ENCODE measurements at regions not wholly inside any gene's neighbourhood (a gene's known extent, or its start where the extent isn't known, plus 50 kb on each side); places are given as distances from the start of the nearest gene placed in this dataset.
"Not testable (repeated sequence)": the region's sequence is repeated elsewhere in the genome, so short reads cannot be mapped to it uniquely, and the experiment has no call there.

GRCh38 chr12:59053266-59053899, 133.1 kb upstream of the LRIG3 start:
- H4K12ac ChIP-seq (ENCODE audit: low read depth, low read length); H4K8ac ChIP-seq (ENCODE audit: low read depth, low read length); H4K91ac ChIP-seq (ENCODE audit: low read depth, low read length); H3K4me3 ChIP-seq (ENCODE audit: low read depth, low read length); H2AK5ac ChIP-seq (ENCODE audit: low read length); H3K27me3 ChIP-seq (ENCODE audit: insufficient read depth, low read length); DNase-seq; H3K4me1 ChIP-seq (ENCODE audit: control insufficient read depth in 1 of 2, insufficient read depth in 2 of 2, low read length in 2 of 2); H3K9me3 ChIP-seq (ENCODE audit: insufficient read depth, low read depth, low read length); H3K27ac ChIP-seq (ENCODE audit: low read depth, low read length); H3K23ac ChIP-seq (ENCODE audit: low read length); H3K79me2 ChIP-seq (ENCODE audit: control insufficient read depth, insufficient read depth, low read length, poor library complexity); H3K18ac ChIP-seq (ENCODE audit: low read length); H2AFZ ChIP-seq (ENCODE audit: insufficient read depth, low read length, poor library complexity); H2BK5ac ChIP-seq (ENCODE audit: low read depth, low read length, poor library complexity); H3K9ac ChIP-seq (ENCODE audit: low read length); H3K79me1 ChIP-seq (ENCODE audit: low read length); H2BK12ac ChIP-seq (ENCODE audit: low read length); H3K14ac ChIP-seq (ENCODE audit: low read length); H3K4me2 ChIP-seq (ENCODE audit: low read length); H3K36me3 ChIP-seq (ENCODE audit: control insufficient read depth in 1 of 2, insufficient read depth in 2 of 2, low read length in 2 of 2); H2BK120ac ChIP-seq (ENCODE audit: insufficient read depth, low read length, poor library complexity); H3K4ac ChIP-seq (ENCODE audit: low read depth, low read length): not testable (repeated sequence)
- WGBS (ENCODE audit: extremely low coverage, insufficient coverage, insufficient read length): no CpG with 5 or more reads among the region's 11 CpGs

- no peaks in the 10 kb centered on the region for H3K27me3 ChIP-seq (ENCODE audit: insufficient read depth, low read length)
- H3K79me1 ChIP-seq (ENCODE audit: low read length): peaks cover 2% of the 10 kb centered on the region
- no peak overlapping the region for H2BK12ac ChIP-seq (ENCODE audit: low read length)
- no peak overlapping the region for H3K4ac ChIP-seq (ENCODE audit: low read depth, low read length)
- no peak overlapping the region for H3K4me3 ChIP-seq (ENCODE audit: low read depth, low read length)
- H3K9me3 ChIP-seq (ENCODE audit: insufficient read depth, low read depth, low read length): no peaks in the 10 kb centered on the region
- no peak overlapping the region for H3K4me2 ChIP-seq (ENCODE audit: low read length)
- no peak overlapping the region for H2BK5ac ChIP-seq (ENCODE audit: low read depth, low read length, poor library complexity)
- no peak overlapping the region for H3K9ac ChIP-seq (ENCODE audit: low read length)
- H3K23ac ChIP-seq (ENCODE audit: low read length): no peak overlapping the region
- H2AK5ac ChIP-seq (ENCODE audit: low read length): no peak overlapping the region
- no peak overlapping the region for H4K91ac ChIP-seq (ENCODE audit: low read depth, low read length)
- no peak overlapping the region for H3K14ac ChIP-seq (ENCODE audit: low read length)
- H4K8ac ChIP-seq (ENCODE audit: low read depth, low read length): no peak overlapping the region
- no peaks in the 10 kb centered on the region for H3K36me3 ChIP-seq (ENCODE audit: control insufficient read depth in 1 of 2, insufficient read depth in 2 of 2, low read length in 2 of 2)
- no peak overlapping the region for H3K18ac ChIP-seq (ENCODE audit: low read length)
- no peaks in the 10 kb centered on the region for H3K79me2 ChIP-seq (ENCODE audit: control insufficient read depth, insufficient read depth, low read length, poor library complexity)
- H2BK120ac ChIP-seq (ENCODE audit: insufficient read depth, low read length, poor library complexity): no peak overlapping the region
- no peak overlapping the region for H4K12ac ChIP-seq (ENCODE audit: low read depth, low read length)
- no CpG with 5 or more reads among the region's 2 CpGs for WGBS (ENCODE audit: extremely low coverage, insufficient coverage, insufficient read length)
- peak overlapping the region; percentile 14 for H3K27ac ChIP-seq (ENCODE audit: low read depth, low read length)
- DNase-seq: peak in 1 of 2 donors; percentile 30
- peaks cover 0 to 1% of the 10 kb centered on the region in 2 experiments for H3K4me1 ChIP-seq (ENCODE audit: control insufficient read depth in 1 of 2, insufficient read depth in 2 of 2, low read length in 2 of 2)
- no peak overlapping the region for H2AFZ ChIP-seq (ENCODE audit: insufficient read depth, low read length, poor library complexity)
These were observed 126.6 kb upstream of the LRIG3 start for GRCh38 chr12:59046763-59047534.

- peak in 1 of 2 donors; percentile 48 for DNase-seq
- Histone ChIP-seq H4K8ac (ENCODE audit: low read depth, low read length) (no peak overlapping the region), H3K23ac (ENCODE audit: low read length) (no peak overlapping the region), H4K12ac (ENCODE audit: low read depth, low read length) (no peak overlapping the region), H3K79me2 (ENCODE audit: control insufficient read depth, insufficient read depth, low read length, poor library complexity) (no peaks in the 10 kb centered on the region), H3K9ac (ENCODE audit: low read length) (no peak overlapping the region), H2BK12ac (ENCODE audit: low read length) (no peak overlapping the region), H4K91ac (ENCODE audit: low read depth, low read length) (no peak overlapping the region), H3K18ac (ENCODE audit: low read length) (no peak overlapping the region), H3K27me3 (ENCODE audit: insufficient read depth, low read length) (no peaks in the 10 kb centered on the region), H3K4ac (ENCODE audit: low read depth, low read length) (no peak overlapping the region), H3K14ac (ENCODE audit: low read length) (no peak overlapping the region), H3K36me3 (ENCODE audit: control insufficient read depth in 1 of 2, insufficient read depth in 2 of 2, low read length in 2 of 2) (no peaks in the 10 kb centered on the region), H3K9me3 (ENCODE audit: insufficient read depth, low read depth, low read length) (no peaks in the 10 kb centered on the region), H2BK5ac (ENCODE audit: low read depth, low read length, poor library complexity) (no peak overlapping the region), H2AK5ac (ENCODE audit: low read length) (no peak overlapping the region), H2AFZ (ENCODE audit: insufficient read depth, low read length, poor library complexity) (no peak overlapping the region), H3K79me1 (ENCODE audit: low read length) (peaks cover 4% of the 10 kb centered on the region), H3K4me2 (ENCODE audit: low read length) (no peak overlapping the region), H2BK120ac (ENCODE audit: insufficient read depth, low read length, poor library complexity) (no peak overlapping the region), H3K4me3 (ENCODE audit: low read depth, low read length) (no peak overlapping the region), H3K4me1 (ENCODE audit: control insufficient read depth in 1 of 2, insufficient read depth in 2 of 2, low read length in 2 of 2) (peaks cover 0 to 3% of the 10 kb centered on the region in 2 experiments), H3K27ac (ENCODE audit: low read depth, low read length) (no peak overlapping the region)
- no CpG with 5 or more reads among the region's 2 CpGs for WGBS (ENCODE audit: extremely low coverage, insufficient coverage, insufficient read length)
These were observed 124.5 kb upstream of the LRIG3 start for GRCh38 chr12:59044791-59045190.

GRCh38 chr12:59041241-59042121, 121.2 kb upstream of the LRIG3 start:
- DNase-seq: peak in 1 of 2 donors; percentile 90
- Histone ChIP-seq H4K91ac (ENCODE audit: low read depth, low read length) (no peak overlapping the region), H3K14ac (ENCODE audit: low read length) (no peak overlapping the region), H3K79me1 (ENCODE audit: low read length) (peaks cover 6% of the 10 kb centered on the region), H2AFZ (ENCODE audit: insufficient read depth, low read length, poor library complexity) (no peak overlapping the region), H3K4me3 (ENCODE audit: low read depth, low read length) (no peak overlapping the region), H3K18ac (ENCODE audit: low read length) (no peak overlapping the region), H3K79me2 (ENCODE audit: control insufficient read depth, insufficient read depth, low read length, poor library complexity) (no peaks in the 10 kb centered on the region), H3K23ac (ENCODE audit: low read length) (no peak overlapping the region), H3K4me1 (ENCODE audit: control insufficient read depth in 1 of 2, insufficient read depth in 2 of 2, low read length in 2 of 2) (peaks cover 0 to 3% of the 10 kb centered on the region in 2 experiments), H2BK120ac (ENCODE audit: insufficient read depth, low read length, poor library complexity) (no peak overlapping the region), H3K4ac (ENCODE audit: low read depth, low read length) (no peak overlapping the region), H2BK12ac (ENCODE audit: low read length) (no peak overlapping the region), H3K27ac (ENCODE audit: low read depth, low read length) (peak overlapping the region; percentile 69), H3K36me3 (ENCODE audit: control insufficient read depth in 1 of 2, insufficient read depth in 2 of 2, low read length in 2 of 2) (no peaks in the 10 kb centered on the region), H2BK5ac (ENCODE audit: low read depth, low read length, poor library complexity) (no peak overlapping the region), H2AK5ac (ENCODE audit: low read length) (no peak overlapping the region), H3K27me3 (ENCODE audit: insufficient read depth, low read length) (no peaks in the 10 kb centered on the region), H4K8ac (ENCODE audit: low read depth, low read length) (no peak overlapping the region), H3K4me2 (ENCODE audit: low read length) (no peak overlapping the region), H3K9me3 (ENCODE audit: insufficient read depth, low read depth, low read length) (no peaks in the 10 kb centered on the region), H3K9ac (ENCODE audit: low read length) (no peak overlapping the region), H4K12ac (ENCODE audit: low read depth, low read length) (no peak overlapping the region)
- no CpG with 5 or more reads among the region's 4 CpGs for WGBS (ENCODE audit: extremely low coverage, insufficient coverage, insufficient read length)

All from trophoblast cell (in vitro differentiated cells and primary cell).